Gastroesophageal sphincter (tissue), 3 donors: ENCODE measurements at regions not wholly inside any gene's neighbourhood (a gene's known extent, or its start where the extent isn't known, plus 50 kb on each side); places are given as distances from the start of the nearest gene placed in this dataset.

ENCODE experiments used
- EP300 ChIP-seq: sonication (generic); formaldehyde crosslinking; IDR thresholded peaks from one replicate; pipeline ENCODE4 v1.6.1; 2017; ENCODE audit warnings: antibody characterized with exemption, mild to moderate bottlenecking
- POLR2A ChIP-seq, 2 donors: fragments of 450-650 bp; IDR thresholded peaks; one replicate each; pipeline ENCODE4 v1.6.1; 2017; ENCODE audit warnings: antibody characterized with exemption in 2 of 2, mild to moderate bottlenecking in 2 of 2, moderate library complexity in 1 of 2
- TF ChIP-seq, protein P1 (sequence below), 4 experiments: fragments of 200-600 bp in 2 of 4; fragments of 450-650 bp in 2 of 4; sonication (generic) in 1 of 4; IDR thresholded peaks; one replicate each; pipeline ENCODE4 v1.5.1; 2017 to 2019; ENCODE audit warnings: antibody characterized with exemption in 4 of 4, mild to moderate bottlenecking in 2 of 4, moderate library complexity in 2 of 4

DNA sequence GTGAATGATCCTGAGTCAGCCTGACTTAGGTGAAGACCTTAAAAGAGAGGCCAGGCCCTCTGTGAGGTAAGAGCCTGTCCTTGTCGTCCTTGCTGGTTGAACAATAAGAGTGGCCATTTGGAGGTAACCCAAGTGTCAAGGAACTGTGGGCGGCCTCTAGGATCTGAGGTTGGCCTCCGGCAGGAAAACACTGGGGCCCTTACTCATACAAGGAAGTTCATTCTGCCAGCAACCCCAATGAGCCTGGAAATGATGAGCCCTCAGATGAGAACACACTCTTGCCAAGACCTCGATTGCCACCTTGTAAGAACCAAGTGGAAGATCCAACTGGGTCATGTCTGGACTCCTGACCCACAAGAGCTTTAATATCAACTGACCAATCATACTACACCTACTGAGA is 95.5 kb upstream of the LRATD1 start:
- TF ChIP-seq, protein P1, sequence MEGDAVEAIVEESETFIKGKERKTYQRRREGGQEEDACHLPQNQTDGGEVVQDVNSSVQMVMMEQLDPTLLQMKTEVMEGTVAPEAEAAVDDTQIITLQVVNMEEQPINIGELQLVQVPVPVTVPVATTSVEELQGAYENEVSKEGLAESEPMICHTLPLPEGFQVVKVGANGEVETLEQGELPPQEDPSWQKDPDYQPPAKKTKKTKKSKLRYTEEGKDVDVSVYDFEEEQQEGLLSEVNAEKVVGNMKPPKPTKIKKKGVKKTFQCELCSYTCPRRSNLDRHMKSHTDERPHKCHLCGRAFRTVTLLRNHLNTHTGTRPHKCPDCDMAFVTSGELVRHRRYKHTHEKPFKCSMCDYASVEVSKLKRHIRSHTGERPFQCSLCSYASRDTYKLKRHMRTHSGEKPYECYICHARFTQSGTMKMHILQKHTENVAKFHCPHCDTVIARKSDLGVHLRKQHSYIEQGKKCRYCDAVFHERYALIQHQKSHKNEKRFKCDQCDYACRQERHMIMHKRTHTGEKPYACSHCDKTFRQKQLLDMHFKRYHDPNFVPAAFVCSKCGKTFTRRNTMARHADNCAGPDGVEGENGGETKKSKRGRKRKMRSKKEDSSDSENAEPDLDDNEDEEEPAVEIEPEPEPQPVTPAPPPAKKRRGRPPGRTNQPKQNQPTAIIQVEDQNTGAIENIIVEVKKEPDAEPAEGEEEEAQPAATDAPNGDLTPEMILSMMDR (IDR thresholded peaks at IDR 0.05): no peak
- TF ChIP-seq POLR2A (IDR thresholded peaks at IDR 0.05): no peak
- TF ChIP-seq EP300: no peak
